Lung (tissue), 11 donors: ENCODE measurements at regions not wholly inside any gene's neighbourhood (a gene's known extent, or its start where the extent isn't known, plus 50 kb on each side); places are given as distances from the start of the nearest gene placed in this dataset.

Source experiments
- ATAC-seq: fragments of 200-7000 bp; cut with Tn5 transposase; one replicate; pipeline ENCODE4 v1.9.1; 2020; ENCODE audit warnings: moderate number of reproducible peaks; ENCODE audit not compliant: insufficient read depth, low FRiP score
- DNase-seq, 3 donors: peaks; one replicate each; pipeline ENCODE4 v3.0.0-alpha.2; 2013 to 2017
- H3K27ac ChIP-seq, 2 donors: one replicate each; pipeline ENCODE4 v1.5.1; 2013; ENCODE audit warnings: mild to moderate bottlenecking in 2 of 2, moderate library complexity in 2 of 2, control low read depth in 1 of 2, inconsistent platforms in 1 of 2, low read depth in 1 of 2, low read length in 1 of 2
- H3K27me3 ChIP-seq, 3 donors: one replicate each; pipeline ENCODE4 v1.5.1; 2013; ENCODE audit warnings: low read length in 2 of 3; ENCODE audit not compliant: control insufficient read depth in 3 of 3, insufficient read depth in 3 of 3
- H3K36me3 ChIP-seq, 4 donors: one replicate each; pipeline ENCODE4 v1.5.1; 2013; ENCODE audit warnings: low read length in 4 of 4, mild to moderate bottlenecking in 1 of 4, moderate library complexity in 1 of 4; ENCODE audit not compliant: control insufficient read depth in 4 of 4, insufficient read depth in 4 of 4
- H3K4me1 ChIP-seq, 5 donors: one replicate each; pipeline ENCODE4 v1.5.1; 2013; ENCODE audit warnings: low read length in 5 of 5, mild to moderate bottlenecking in 2 of 5, moderate library complexity in 1 of 5; ENCODE audit not compliant: control insufficient read depth in 5 of 5, insufficient read depth in 5 of 5
- H3K4me3 ChIP-seq: one replicate; pipeline ENCODE4 v1.5.1; 2013; ENCODE audit warnings: mild to moderate bottlenecking, control low read depth, moderate library complexity
- H3K9ac ChIP-seq, 2 donors: one replicate each; pipeline ENCODE4 v1.5.1; 2013; ENCODE audit warnings: low read length in 2 of 2, control low read depth in 1 of 2; ENCODE audit not compliant: insufficient read depth in 1 of 2
- H3K9me3 ChIP-seq, 4 donors: one replicate each; pipeline ENCODE4 v1.5.1; 2013; ENCODE audit warnings: low read length in 3 of 4, mild to moderate bottlenecking in 1 of 4, moderate library complexity in 1 of 4; ENCODE audit not compliant: control insufficient read depth in 4 of 4, insufficient read depth in 3 of 4
- CTCF ChIP-seq: IDR thresholded peaks from 2 replicates; pipeline ENCODE4 v1.5.1; 2012; ENCODE audit warnings: mild to moderate bottlenecking; ENCODE audit errors: control extremely low read depth, extremely low read depth
- WGBS, 2 donors: extraction: QIAGEN DNeasy Blood & Tissue Kit; methylation state at CpG; one replicate each; pipeline ENCODE4 v1.1.7; 2013; 5-methylcytosine and 5-hydroxymethylcytosine counted together
- donor health status: control.
- donor health status: control.
- donor health status: Bipolar disorder and iron deficiency.
- donor health status: healthy.
- donor health status: DM: yes; HTN: yes; CAD: no.

DNA sequence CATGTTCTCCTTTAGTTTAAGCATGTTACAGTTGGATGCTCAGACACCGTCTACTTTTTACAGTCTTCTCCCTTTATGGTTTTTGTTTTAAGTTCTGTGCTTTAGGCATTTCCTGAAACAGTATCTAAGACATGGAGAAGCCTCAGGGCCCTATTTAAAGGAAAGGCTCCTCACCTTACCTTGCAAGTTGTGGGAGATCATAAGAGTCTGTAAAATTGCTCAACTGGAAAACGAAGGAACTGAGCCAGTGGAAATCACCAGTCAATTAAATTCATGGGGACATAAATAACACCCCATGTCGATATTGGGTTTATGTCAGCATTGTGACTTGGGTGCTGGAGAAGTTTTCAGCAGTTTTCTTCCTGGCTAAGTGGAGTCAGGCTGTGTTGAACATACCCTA lies 239.2 kb downstream of the KIF4B start:
- no peaks in the 10 kb centered on the region for H3K36me3 ChIP-seq
- H3K4me3 ChIP-seq: no peak overlapping the region
- WGBS, 2 donors: 86 to 87% methylated on average over 3 of the region's 3 CpGs
- H3K27me3 ChIP-seq: no peaks in the 10 kb centered on the region
- no peak overlapping the region for H3K27ac ChIP-seq
- ATAC-seq (no peak), DNase-seq (no peak)
- no peaks in the 10 kb centered on the region for H3K4me1 ChIP-seq
- no peaks in the 10 kb centered on the region for H3K9me3 ChIP-seq
- no peak for TF ChIP-seq CTCF
- H3K9ac ChIP-seq: no peak overlapping the region

DNA sequence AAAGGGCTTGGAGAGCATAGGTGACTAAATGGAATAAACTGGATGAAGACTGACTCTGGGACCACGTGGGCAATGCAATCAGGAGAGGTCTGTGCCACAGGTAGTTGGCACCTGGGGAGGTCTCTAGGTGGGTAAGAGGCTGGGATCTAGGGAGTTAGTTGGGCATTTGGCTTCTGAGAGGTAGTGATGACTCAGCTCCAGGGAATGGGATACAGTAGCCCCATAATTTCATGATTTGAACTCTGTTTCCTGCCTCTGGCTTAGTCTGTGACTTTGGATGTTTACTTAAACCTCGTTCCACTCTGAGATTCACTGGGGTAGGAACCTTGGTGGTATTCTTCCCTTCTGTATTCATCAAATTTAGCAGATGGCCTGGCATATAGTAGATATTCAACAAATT lies 240.8 kb downstream of the KIF4B start:
- Histone ChIP-seq H3K4me1 (peaks cover 0 to 2% (median 0%) of the 10 kb centered on the region in 5 donors), H3K27me3 (no peaks in the 10 kb centered on the region), H3K27ac (no peak overlapping the region), H3K4me3 (no peak overlapping the region), H3K36me3 (no peaks in the 10 kb centered on the region), H3K9me3 (no peaks in the 10 kb centered on the region), H3K9ac (no peak overlapping the region)
- DNase-seq (no peak), ATAC-seq (no peak)
- TF ChIP-seq CTCF: no peak
- WGBS, 2 donors: 43 to 54% methylated on average over 2 of the region's 2 CpGs

DNA sequence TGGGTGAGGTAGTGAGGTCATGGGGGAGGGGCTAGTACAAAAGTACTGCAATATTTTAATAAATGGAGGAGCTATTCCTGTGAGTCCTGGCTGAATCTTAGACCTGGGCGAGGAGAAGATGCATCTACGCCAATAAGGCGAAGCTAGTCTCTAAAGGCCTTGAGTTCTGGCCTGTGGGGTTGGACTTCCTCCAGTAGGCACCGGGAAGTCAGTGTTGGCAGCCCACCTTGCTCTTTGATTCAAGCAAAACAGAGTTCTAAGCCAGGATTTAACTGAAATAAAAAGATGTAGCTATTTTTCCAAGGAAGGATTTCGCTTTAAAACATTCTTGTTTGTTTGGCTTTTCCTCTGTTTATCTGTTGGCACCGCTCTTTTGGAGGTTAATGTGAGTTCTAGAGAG lies 244.6 kb downstream of the KIF4B start:
- TF ChIP-seq CTCF: no peak
- H3K27ac ChIP-seq: no peak overlapping the region
- H3K4me1 ChIP-seq: peaks cover 0 to 2% (median 0%) of the 10 kb centered on the region in 5 donors
- 71 to 82% methylated on average over 6 of the region's 6 CpGs for WGBS, 2 donors
- no peak for ATAC-seq
- no peaks in the 10 kb centered on the region for H3K9me3 ChIP-seq
- no peak for DNase-seq
- no peak overlapping the region for H3K9ac ChIP-seq
- no peaks in the 10 kb centered on the region for H3K27me3 ChIP-seq
- no peaks in the 10 kb centered on the region for H3K36me3 ChIP-seq
- H3K4me3 ChIP-seq: no peak overlapping the region

GRCh38 chr5:155259648-155260047 lies 246.1 kb downstream of the KIF4B start:
- DNase-seq (no peak), ATAC-seq (no peak)
- H3K27ac ChIP-seq: no peak overlapping the region
- H3K27me3 ChIP-seq: no peaks in the 10 kb centered on the region
- H3K9ac ChIP-seq: no peak overlapping the region
- peaks cover 0 to 2% (median 0%) of the 10 kb centered on the region in 5 donors for H3K4me1 ChIP-seq
- no peak overlapping the region for H3K4me3 ChIP-seq
- no peaks in the 10 kb centered on the region for H3K9me3 ChIP-seq
- WGBS, 2 donors: 53 to 67% methylated on average over 5 of the region's 5 CpGs
- TF ChIP-seq CTCF: no peak
- H3K36me3 ChIP-seq: no peaks in the 10 kb centered on the region
